NCI-H1092 treated with DMSO at 0.1 percent for 48 hours (cell line): ENCODE measurements at regions not wholly inside any gene's neighbourhood (a gene's known extent, or its start where the extent isn't known, plus 50 kb on each side); places are given as distances from the start of the nearest gene placed in this dataset.

Source experiments
- DNase-seq: peaks from one replicate; lab custom pipeline; 2025; lab: John Stamatoyannopoulos, UW

- no peak for DNase-seq
These were observed 258.2 kb downstream of the PPP1R2C start for GRCh38 chrX:42519666-42520231.

- no peak for DNase-seq
These were observed 262.0 kb downstream of the PPP1R2C start for GRCh38 chrX:42515939-42516338.

- no peak for DNase-seq
These were observed 272.9 kb downstream of the PPP1R2C start for GRCh38 chrX:42505016-42505415.

GRCh38 chrX:42499620-42500019 lies 278.3 kb downstream of the PPP1R2C start:
- DNase-seq, result no peak

- no peak for DNase-seq
These were observed 280.6 kb downstream of the PPP1R2C start for GRCh38 chrX:42497356-42497755.

GRCh38 chrX:42496239-42496638 lies 281.7 kb downstream of the PPP1R2C start:
- DNase-seq, result no peak

- peak; percentile 1 for DNase-seq
These were observed 282.8 kb downstream of the PPP1R2C start for GRCh38 chrX:42495139-42495538.

GRCh38 chrX:42491137-42491907 lies 286.6 kb downstream of the PPP1R2C start:
- no peak for DNase-seq

- no peak for DNase-seq
These were observed 287.9 kb downstream of the PPP1R2C start for GRCh38 chrX:42490111-42490510.

- DNase-seq, result no peak
These were observed 292.4 kb downstream of the PPP1R2C start for GRCh38 chrX:42485601-42486000.

- DNase-seq, result no peak
These were observed 293.7 kb downstream of the PPP1R2C start for GRCh38 chrX:42484233-42484632.

- DNase-seq, result no peak
These were observed 300.6 kb downstream of the PPP1R2C start for GRCh38 chrX:42477396-42477795.

- DNase-seq, result no peak
These were observed 305.2 kb downstream of the PPP1R2C start for GRCh38 chrX:42472727-42473126.

- no peak for DNase-seq
These were observed 311.5 kb downstream of the PPP1R2C start for GRCh38 chrX:42466332-42467046.

- DNase-seq, result no peak
These were observed 312.1 kb downstream of the PPP1R2C start for GRCh38 chrX:42465821-42466220.

GRCh38 chrX:42463706-42464490 lies 314.1 kb downstream of the PPP1R2C start:
- DNase-seq, result no peak

GRCh38 chrX:42462917-42463316 lies 315.0 kb downstream of the PPP1R2C start:
- DNase-seq, result no peak

- no peak for DNase-seq
These were observed 317.3 kb downstream of the PPP1R2C start for GRCh38 chrX:42460706-42461105.

GRCh38 chrX:42459735-42460134 lies 318.2 kb downstream of the PPP1R2C start:
- DNase-seq, result no peak

GRCh38 chrX:42456176-42456700 lies 321.7 kb downstream of the PPP1R2C start:
- no peak for DNase-seq

- no peak for DNase-seq
These were observed 327.7 kb downstream of the PPP1R2C start for GRCh38 chrX:42450228-42450627.

- DNase-seq, result no peak
These were observed 334.7 kb downstream of the PPP1R2C start for GRCh38 chrX:42443267-42443666.
